Transverse colon (tissue), 4 donors: ENCODE measurements at regions not wholly inside any gene's neighbourhood (a gene's known extent, or its start where the extent isn't known, plus 50 kb on each side); places are given as distances from the start of the nearest gene placed in this dataset.

Source experiments
- POLR2AphosphoS5 ChIP-seq, 3 donors: sonication (generic); formaldehyde crosslinking; IDR thresholded peaks; one replicate each; pipeline ENCODE4 v1.6.1; 2016; ENCODE audit warnings: antibody characterized with exemption in 3 of 3
- TF ChIP-seq, protein P1 (sequence below), 5 experiments: fragments of 200-600 bp in 3 of 5; fragments of 450-650 bp in 2 of 5; sonication (generic) in 3 of 5; IDR thresholded peaks; 1 replicate in 2 of 5; 2 replicates in 3 of 5; pipeline ENCODE4 v1.5.1; 2016 to 2017; ENCODE audit warnings: antibody characterized with exemption in 5 of 5, inconsistent platforms in 3 of 5, mild to moderate bottlenecking in 2 of 5, moderate library complexity in 1 of 5

DNA sequence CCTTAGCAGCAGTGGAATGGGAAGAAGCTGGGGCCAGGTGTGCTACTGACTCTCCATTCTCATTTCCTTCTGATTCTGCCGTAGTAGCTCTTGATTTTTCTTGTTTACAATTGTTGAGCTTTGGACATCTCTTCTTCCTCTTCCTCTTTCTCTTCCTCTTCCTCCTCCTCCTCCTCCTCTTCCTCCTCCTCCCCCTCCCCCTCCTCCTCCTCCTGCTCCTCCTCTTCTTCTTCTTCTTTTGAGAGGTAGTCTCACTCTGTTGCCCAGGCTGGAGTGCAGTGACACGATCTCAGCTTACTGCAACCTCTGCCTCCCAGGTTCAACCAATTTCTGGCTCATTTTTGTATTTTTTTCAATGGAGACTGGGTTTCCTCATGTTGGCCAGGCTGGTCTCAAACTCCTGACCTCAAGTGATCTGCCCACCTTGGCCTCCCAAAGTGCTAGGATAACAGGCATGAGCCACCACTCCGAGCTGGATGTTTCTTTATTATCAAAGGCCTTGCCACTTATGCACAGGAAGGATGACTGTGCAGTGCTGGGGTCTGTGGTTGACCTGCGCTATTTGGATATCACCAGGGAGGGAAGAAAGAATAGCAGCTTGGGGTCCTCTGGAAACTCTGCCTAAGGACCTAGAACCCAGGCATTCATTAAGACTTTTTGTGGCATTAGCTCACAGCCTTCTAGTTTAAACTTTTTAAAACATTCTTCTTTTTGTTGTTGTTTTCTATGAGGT, 127.8 kb upstream of the KCNJ16 start:
- TF ChIP-seq POLR2AphosphoS5 (IDR thresholded peaks at IDR 0.05) = no peak
- TF ChIP-seq, protein P1, sequence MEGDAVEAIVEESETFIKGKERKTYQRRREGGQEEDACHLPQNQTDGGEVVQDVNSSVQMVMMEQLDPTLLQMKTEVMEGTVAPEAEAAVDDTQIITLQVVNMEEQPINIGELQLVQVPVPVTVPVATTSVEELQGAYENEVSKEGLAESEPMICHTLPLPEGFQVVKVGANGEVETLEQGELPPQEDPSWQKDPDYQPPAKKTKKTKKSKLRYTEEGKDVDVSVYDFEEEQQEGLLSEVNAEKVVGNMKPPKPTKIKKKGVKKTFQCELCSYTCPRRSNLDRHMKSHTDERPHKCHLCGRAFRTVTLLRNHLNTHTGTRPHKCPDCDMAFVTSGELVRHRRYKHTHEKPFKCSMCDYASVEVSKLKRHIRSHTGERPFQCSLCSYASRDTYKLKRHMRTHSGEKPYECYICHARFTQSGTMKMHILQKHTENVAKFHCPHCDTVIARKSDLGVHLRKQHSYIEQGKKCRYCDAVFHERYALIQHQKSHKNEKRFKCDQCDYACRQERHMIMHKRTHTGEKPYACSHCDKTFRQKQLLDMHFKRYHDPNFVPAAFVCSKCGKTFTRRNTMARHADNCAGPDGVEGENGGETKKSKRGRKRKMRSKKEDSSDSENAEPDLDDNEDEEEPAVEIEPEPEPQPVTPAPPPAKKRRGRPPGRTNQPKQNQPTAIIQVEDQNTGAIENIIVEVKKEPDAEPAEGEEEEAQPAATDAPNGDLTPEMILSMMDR (IDR thresholded peaks at IDR 0.05) = no peak
